Activated CD4-positive, alpha-beta T cell treated with anti-CD3 and anti-CD28 coated beads, Interleukin-10, Interleukin-2, amounts not matched to agents 100 ng/mL and 50 ng/mL, durations not matched to agents 16 hours and 8 hours (primary cell): ENCODE measurements at regions not wholly inside any gene's neighbourhood (a gene's known extent, or its start where the extent isn't known, plus 50 kb on each side); places are given as distances from the start of the nearest gene placed in this dataset.

ENCODE experiments used
- DNase-seq: peaks from one replicate; pipeline ENCODE4 v3.0.0-alpha.2; 2020

DNA sequence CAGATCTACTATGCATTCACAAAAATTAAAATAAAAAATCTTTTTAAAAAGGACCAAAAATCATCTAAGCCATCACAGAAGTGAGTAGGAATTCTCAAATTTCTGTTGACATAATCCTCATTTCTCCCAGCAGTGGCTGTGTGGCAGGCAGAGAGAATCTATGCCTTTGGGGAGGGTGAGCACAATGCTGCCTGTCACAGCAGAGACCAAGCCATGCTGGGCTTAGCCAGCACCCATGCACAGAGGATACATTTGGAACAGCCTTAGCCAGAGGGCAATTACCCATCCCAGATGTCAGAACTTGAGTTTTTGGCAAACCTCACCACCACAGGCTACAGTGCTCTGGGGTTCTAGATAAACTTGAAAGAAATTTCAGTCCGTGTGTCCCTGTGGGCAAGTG is 1274.8 kb upstream of the ADGRL3 start:
- no peak for DNase-seq

DNA sequence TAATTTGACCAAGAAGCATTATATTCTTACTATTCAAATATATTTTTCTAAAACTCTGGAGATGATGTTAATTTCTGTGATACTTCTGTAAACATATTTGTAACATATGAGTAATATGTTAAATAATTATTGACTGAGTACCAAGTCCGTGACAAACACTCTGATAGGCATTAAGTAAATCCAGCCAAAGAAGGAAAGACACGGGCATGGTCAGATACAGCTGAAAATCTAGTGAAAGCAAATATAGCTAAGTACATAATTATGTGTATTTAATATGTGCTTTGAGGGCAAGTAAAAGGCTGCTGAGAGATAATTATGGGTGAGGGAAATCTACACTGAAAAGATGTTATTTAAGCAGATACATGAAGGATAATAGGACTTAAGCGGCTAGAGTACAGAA is 1263.6 kb upstream of the ADGRL3 start:
- no peak for DNase-seq

DNA sequence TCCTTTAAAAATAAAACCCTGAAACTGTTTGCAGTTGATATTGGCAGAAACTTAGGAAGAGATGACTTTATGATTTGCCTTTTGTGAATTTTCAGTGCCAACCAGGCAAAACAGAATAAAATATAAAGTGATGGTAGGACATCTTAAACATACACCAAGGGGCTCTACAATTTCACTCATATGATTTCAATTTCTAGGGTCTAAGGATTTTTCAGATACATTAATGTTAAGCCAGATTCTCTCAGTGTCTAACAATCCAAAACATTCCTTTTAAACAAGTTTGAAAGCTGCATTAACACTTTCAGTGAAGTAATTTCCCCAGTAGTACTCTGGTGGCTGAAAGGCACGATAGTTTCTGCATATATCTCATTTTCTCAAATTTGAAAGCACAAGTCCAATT is 1262.0 kb upstream of the ADGRL3 start:
- no peak for DNase-seq

GRCh38 chr4:59945277-59945676 is 1254.8 kb upstream of the ADGRL3 start:
- DNase-seq = no peak

- DNase-seq = no peak
These were observed 1254.4 kb upstream of the ADGRL3 start for GRCh38 chr4:59945716-59946115.

- DNase-seq = no peak
These were observed 1243.8 kb upstream of the ADGRL3 start for GRCh38 chr4:59956366-59956765.

DNA sequence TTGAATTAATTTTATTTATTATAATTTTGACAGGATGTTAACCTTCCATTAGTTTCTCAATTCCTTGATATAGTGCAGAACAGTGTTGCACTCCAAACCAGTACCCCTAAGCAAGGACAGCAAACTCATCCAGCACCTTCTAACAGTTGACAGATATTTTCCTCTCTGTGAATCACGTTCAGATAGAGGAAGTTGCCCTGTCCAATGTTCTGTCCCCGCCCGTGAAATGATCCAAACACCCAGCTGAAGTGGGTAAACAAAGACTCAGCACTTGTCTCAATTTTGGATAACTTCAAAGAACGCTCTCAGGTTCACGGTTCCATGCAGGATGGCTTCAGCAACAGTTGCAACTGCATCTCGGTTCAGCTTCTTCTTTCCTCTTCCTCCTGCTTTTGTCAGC is 1240.0 kb upstream of the ADGRL3 start:
- no peak for DNase-seq

GRCh38 chr4:59966758-59967157 is 1233.4 kb upstream of the ADGRL3 start:
- DNase-seq = no peak

- DNase-seq = no peak
These were observed 1231.3 kb upstream of the ADGRL3 start for GRCh38 chr4:59968796-59969195.

DNA sequence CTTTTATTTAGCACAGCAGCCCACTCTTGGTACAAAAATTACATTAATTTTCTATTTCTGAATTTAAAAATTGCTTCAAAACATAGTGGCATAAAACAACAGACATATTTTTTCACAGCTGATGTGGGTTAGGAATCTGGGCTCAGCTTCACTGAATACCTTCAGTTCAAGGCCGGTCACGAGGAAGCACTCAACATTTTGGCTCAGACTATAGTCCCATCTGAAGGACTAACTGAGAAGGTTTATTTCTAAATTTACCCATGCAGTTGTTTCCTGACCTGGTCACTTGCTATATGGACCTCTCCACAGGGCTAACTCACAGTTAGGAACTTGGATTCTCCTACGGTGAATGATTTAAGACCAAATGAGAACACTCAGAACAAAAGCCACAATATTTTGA is 1230.2 kb upstream of the ADGRL3 start:
- no peak for DNase-seq

DNA sequence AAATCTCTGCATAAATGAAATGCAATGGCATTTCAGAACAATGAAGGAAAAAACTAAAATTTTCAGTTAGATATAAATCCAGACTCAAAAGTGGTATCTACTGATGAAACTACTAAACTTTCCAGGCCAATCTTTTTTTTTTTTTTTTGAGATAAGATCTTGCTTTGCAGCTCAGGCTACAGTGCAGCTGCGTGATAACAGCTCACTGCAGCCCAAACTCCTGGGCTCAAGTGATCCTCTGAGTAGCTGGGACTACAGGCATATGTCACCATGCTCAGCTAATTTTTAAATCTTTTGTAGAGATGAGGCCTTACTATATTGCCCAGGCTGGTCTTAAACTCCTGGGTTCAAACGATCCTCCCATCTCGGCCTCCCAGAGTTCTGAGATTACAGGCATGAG is 1228.2 kb upstream of the ADGRL3 start:
- no peak for DNase-seq

DNA sequence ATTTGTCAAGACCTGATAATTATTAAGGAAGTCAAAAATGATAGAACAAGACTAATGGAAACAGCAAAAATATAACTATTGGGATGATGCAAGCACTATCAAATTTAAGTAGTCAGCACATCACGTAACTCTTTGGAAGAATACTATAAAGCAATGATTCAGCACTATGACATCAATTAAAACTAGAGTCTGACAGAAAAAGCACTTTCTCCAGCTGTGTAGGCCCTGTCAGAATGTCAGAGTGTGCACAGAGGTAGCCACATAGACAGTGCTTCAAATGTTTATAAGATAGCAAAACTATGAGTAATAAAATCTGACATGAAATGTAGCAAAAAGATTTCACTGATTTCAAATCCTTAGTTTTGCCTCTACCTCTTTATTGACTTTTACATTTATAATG is 1226.6 kb upstream of the ADGRL3 start:
- no peak for DNase-seq

DNA sequence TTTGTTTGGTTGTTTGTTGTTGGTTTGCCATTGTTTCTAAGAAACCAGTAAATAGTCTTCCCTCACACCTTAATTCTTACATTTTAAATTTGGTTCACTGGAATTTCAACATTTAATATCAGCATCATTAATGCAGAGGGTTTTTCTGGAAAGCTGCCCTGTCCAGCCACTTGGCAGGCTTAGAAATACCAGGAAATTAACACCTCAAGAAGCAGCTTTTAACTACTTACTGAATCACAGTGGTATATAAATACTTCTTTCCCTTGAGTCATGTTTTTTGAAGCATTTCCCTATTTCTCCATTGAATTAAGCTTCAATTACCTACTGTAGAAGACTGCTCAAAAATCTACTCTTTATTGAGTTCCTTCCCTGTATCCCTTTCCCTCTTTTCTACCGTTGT is 1221.1 kb upstream of the ADGRL3 start:
- DNase-seq = no peak

- DNase-seq = no peak
These were observed 1216.3 kb upstream of the ADGRL3 start for GRCh38 chr4:59983852-59984251.

DNA sequence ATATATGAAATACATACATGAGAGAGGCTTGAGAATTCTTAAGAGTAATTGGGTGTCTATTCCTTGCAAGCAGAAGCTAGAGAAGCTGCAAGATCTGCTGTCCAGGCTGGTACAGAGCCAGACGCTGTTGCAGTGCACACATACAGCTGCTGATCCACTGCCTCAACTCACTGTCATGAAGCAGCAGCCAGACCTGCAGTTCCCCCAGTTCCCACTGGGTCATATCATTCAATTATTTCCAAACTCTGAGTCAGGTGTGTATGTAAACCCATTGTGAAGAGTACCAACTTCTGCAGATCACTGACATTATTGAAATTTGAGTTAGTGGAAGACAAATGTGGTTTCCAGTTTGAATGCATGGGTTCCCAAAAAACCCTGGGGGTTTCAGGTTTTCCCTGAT is 1212.8 kb upstream of the ADGRL3 start:
- DNase-seq = no peak

- DNase-seq = no peak
These were observed 1206.0 kb upstream of the ADGRL3 start for GRCh38 chr4:59994118-59994517.

GRCh38 chr4:60002603-60003337 is 1197.4 kb upstream of the ADGRL3 start:
- no peak for DNase-seq

DNA sequence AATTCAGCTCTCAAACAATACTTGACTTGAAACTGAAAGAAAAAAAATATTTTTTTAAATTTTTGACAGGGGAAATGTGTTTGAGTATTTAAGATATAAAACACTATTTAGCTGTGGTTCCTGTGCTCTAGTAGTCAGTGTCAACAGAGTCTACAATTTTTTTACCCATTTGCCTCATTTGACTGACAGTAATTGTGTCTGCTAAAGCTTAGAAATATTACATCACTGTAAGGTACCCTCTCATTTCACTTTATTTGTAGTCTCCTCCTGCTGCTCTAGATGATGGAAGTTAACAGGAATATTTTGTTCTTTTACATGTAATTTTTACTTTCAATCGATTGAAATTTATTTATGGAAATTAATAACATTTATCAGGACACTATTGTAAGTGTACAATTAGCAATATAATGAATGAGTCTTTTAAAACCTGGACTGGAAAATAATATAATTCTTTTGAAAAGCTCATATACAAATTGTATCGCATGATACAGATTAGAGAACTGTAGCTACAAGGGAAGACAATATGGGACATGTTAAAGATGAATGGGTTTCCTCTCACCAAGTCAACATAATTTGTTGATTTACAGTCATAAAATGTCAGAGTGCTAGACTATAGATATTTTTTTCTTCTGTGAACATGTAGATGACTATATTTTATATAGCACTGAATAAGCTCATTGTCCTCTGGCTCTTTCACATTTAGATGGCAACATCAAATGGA is 1186.5 kb upstream of the ADGRL3 start:
- no peak for DNase-seq

- DNase-seq = no peak
These were observed 1183.2 kb upstream of the ADGRL3 start for GRCh38 chr4:60016971-60017370.

GRCh38 chr4:60019180-60019579 is 1180.9 kb upstream of the ADGRL3 start:
- DNase-seq = no peak

- DNase-seq = no peak
These were observed 1180.2 kb upstream of the ADGRL3 start for GRCh38 chr4:60019946-60020345.

DNA sequence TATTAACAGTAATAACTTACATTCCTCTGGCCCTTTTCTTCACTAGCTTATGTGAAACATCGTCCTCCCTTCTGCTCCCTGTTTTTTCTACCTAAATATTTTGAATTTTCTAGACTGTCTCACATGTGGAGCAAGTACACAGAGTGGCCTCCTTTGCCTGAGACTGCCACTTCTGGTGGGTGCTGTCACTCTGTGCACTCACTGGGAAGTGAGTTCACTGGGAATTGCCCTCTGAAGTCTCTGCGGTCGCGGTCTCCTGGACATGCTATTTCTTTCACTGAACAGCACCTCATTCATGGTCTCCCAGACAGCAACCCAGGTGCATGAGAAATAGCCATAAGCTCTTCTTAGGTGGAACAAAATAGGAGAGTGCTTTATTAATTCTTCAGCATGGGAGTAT is 1179.7 kb upstream of the ADGRL3 start:
- DNase-seq = no peak

DNA sequence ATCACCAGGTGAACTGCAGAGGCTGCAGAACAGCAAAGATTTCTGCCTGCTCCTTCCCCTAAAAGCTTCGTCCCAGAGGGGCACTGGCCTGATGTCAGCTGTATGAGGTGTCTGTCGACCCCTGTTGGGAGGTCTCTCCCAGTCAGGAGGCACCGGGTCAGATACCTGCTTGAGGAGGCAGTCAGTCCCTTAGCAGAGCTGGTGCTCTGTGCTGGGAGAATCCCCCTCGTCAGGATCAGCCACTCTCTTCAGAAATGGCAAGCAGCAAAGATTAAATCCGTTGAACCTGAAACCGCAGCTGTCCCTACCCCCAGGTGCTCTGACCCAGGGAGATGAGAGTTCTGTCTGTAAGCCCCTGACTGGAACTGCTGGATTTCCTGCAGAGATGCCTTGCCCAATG is 1166.3 kb upstream of the ADGRL3 start:
- DNase-seq = no peak

GRCh38 chr4:60034361-60034760 is 1165.8 kb upstream of the ADGRL3 start:
- no peak for DNase-seq

DNA sequence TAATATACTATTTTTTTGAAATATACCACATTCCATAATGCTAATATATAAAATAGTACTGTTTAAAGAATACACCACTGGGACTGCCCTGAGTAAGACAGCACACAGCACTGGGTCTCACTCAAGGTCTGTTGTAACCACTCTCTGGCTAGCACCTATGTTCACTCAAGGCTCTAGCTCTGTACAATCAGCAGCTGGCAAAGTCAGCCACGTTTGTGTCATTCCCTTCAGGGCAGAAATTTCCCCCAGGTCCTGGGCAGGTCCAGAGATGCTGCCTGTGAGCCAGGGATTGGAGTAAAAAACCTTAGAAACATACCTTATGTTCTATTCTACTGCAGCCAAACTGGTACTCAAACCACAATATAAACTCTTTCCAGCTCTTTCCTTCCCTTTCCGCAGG is 1160.2 kb upstream of the ADGRL3 start:
- no peak for DNase-seq
